ENCODE measurements at regions not wholly inside any gene's neighbourhood (a gene's known extent, or its start where the extent isn't known, plus 50 kb on each side); places are given as distances from the start of the nearest gene placed in this dataset.
A peak's percentile ranks its signal among the peaks of the same experiment; 100 is the strongest.

DNA sequence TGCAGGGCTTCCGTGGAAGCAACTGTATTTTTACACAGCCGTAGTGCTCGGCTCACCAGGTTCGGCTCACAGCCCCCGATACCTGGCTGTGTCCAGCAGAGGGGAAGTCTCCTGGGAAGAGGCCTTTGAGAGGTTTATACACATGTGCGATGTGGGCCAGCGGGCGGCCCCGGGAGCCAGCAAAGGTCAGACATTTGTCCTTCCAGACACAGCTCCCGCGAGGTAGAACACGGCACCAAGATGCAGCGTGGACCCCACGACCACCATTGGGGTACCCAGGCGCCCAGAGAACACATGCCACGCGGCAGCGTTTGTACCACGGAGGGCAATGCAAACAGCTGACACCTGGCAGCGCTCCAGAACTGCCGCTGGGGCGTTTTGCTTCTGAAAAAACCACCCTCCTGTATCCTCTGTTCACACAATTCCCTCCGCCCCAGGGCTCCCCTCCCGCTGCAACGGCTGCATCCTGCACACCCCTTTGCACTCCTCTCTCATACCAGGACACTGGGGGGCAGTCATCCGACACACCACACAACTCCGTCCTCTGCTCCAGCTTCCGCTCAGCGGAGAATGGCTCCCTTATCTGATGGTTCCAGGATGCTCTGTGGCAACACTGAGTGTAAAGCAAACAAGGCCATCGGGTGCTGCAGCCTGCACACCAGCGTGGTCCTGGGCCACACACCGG is 235.3 kb downstream of the SYK start:
- TF ChIP-seq, protein P1, sequence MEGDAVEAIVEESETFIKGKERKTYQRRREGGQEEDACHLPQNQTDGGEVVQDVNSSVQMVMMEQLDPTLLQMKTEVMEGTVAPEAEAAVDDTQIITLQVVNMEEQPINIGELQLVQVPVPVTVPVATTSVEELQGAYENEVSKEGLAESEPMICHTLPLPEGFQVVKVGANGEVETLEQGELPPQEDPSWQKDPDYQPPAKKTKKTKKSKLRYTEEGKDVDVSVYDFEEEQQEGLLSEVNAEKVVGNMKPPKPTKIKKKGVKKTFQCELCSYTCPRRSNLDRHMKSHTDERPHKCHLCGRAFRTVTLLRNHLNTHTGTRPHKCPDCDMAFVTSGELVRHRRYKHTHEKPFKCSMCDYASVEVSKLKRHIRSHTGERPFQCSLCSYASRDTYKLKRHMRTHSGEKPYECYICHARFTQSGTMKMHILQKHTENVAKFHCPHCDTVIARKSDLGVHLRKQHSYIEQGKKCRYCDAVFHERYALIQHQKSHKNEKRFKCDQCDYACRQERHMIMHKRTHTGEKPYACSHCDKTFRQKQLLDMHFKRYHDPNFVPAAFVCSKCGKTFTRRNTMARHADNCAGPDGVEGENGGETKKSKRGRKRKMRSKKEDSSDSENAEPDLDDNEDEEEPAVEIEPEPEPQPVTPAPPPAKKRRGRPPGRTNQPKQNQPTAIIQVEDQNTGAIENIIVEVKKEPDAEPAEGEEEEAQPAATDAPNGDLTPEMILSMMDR (IDR thresholded peaks at IDR 0.05): peak; percentile 47
- TF ChIP-seq ZFX (IDR thresholded peaks at IDR 0.05; ENCODE audit: borderline replicate concordance): no peak

Data from 22Rv1 (cell line).